PC-3 (cell line): ENCODE measurements at regions not wholly inside any gene's neighbourhood (a gene's known extent, or its start where the extent isn't known, plus 50 kb on each side); places are given as distances from the start of the nearest gene placed in this dataset.

Experiments
- ATAC-seq: fragments of 200-7000 bp; cut with Tn5 transposase; 2 replicates; pipeline ENCODE4 v1.9.1; 2020; ENCODE audit warnings: mild to moderate bottlenecking, moderate library complexity
- BruUV-seq: library from RNA; stranded (reverse); fragments of 400-500 nt; replicated peaks from 2 replicates; lab custom pipeline; 2021; lab: Mats Ljungman, UMichigan
- CTCF ChIA-PET: fragments of 300-600 bp; sonication (Branson Sonifier 250); formaldehyde crosslinking; loops from one replicate; lab custom pipeline; 2022; ENCODE audit warnings: antibody characterized with exemption; lab: Charles Lee
- POLR2A ChIA-PET: fragments of 300-600 bp; sonication (Branson Sonifier 250); formaldehyde crosslinking; loops from one replicate; lab custom pipeline; 2022; ENCODE audit warnings: antibody characterized with exemption; ENCODE audit not compliant: unreplicated experiment; lab: Charles Lee
- DNase-seq: peaks from one replicate; pipeline ENCODE4 v3.0.0-alpha.2; 2015
- H2AFZ ChIP-seq: fragments of 300-600 bp; sonication (generic); 2 replicates; pipeline ENCODE4 v1.6.0; 2016; ENCODE audit warnings: antibody characterized with exemption, low read length
- H3F3A ChIP-seq: fragments of 300-600 bp; sonication (generic); one replicate; pipeline ENCODE4 v1.6.0; 2017; ENCODE audit warnings: antibody characterized with exemption, low read length, control low read depth, mild to moderate bottlenecking; ENCODE audit not compliant: unreplicated experiment
- H3K27ac ChIP-seq: fragments of 300-600 bp; sonication (generic); 2 replicates; pipeline ENCODE4 v1.5.1; 2016; ENCODE audit warnings: mild to moderate bottlenecking, low read length
- H3K27me3 ChIP-seq: fragments of 300-600 bp; sonication (generic); 2 replicates; pipeline ENCODE4 v1.6.1; 2016; ENCODE audit warnings: low read length, mixed read lengths
- H3K36me3 ChIP-seq: fragments of 300-600 bp; sonication (generic); 2 replicates; pipeline ENCODE4 v1.6.1; 2016; ENCODE audit warnings: low read depth, mixed run types, low read length, mixed read lengths
- H3K4me1 ChIP-seq: fragments of 300-600 bp; sonication (generic); 2 replicates; pipeline ENCODE4 v1.5.1; 2016; ENCODE audit warnings: low read length; ENCODE audit not compliant: insufficient read depth
- H3K4me2 ChIP-seq: fragments of 300-600 bp; sonication (generic); 2 replicates; pipeline ENCODE4 v1.6.0; 2016; ENCODE audit warnings: low read length
- H3K4me3 ChIP-seq: fragments of 300-600 bp; sonication (generic); 2 replicates; pipeline ENCODE4 v1.5.1; 2016; ENCODE audit warnings: mild to moderate bottlenecking, low read length, mixed read lengths
- H3K79me2 ChIP-seq: fragments of 300-600 bp; sonication (generic); 2 replicates; pipeline ENCODE4 v1.6.1; 2017; ENCODE audit warnings: low read length, mixed read lengths
- H3K9ac ChIP-seq: fragments of 300-600 bp; sonication (generic); 2 replicates; pipeline ENCODE4 v1.6.0; 2016; ENCODE audit warnings: mild to moderate bottlenecking, low read length
- H3K9me2 ChIP-seq: fragments of 300-600 bp; sonication (generic); replicated peaks from 2 replicates; pipeline ENCODE4 v1.6.1; 2016; ENCODE audit warnings: mixed run types, low read length, mixed read lengths
- H3K9me3 ChIP-seq: fragments of 300-600 bp; sonication (generic); 2 replicates; pipeline ENCODE4 v1.6.1; 2016; ENCODE audit warnings: low read length, mixed read lengths
- H4K20me1 ChIP-seq: fragments of 300-600 bp; sonication (generic); 2 replicates; pipeline ENCODE4 v1.6.1; 2016; ENCODE audit warnings: low read length, mixed read lengths
- EZH2 ChIP-seq: fragments of 300-600 bp; sonication (generic); IDR thresholded peaks from one replicate; pipeline ENCODE4 v1.6.1; 2017; ENCODE audit warnings: antibody characterized with exemption, mild to moderate bottlenecking, low read length; ENCODE audit not compliant: unreplicated experiment
- EZH2phosphoT487 ChIP-seq: fragments of 300-600 bp; sonication (generic); IDR thresholded peaks from 2 replicates; pipeline ENCODE4 v1.6.1; 2018; ENCODE audit warnings: mild to moderate bottlenecking, antibody characterized with exemption, low read length, borderline replicate concordance
- intact Hi-C: fragments of 100-400 bp; cut with micrococcal nuclease; formaldehyde crosslinking; loops from 2 replicates; pipeline ENCODE4 v1.9.0; 2023
- TF ChIP-seq, protein P1 (sequence below): fragments of 300-600 bp; sonication (generic); conservative IDR thresholded peaks from 2 replicates; pipeline ENCODE4 v1.5.1; 2017; ENCODE audit warnings: antibody characterized with exemption, low read depth, mild to moderate bottlenecking, low read length

DNA sequence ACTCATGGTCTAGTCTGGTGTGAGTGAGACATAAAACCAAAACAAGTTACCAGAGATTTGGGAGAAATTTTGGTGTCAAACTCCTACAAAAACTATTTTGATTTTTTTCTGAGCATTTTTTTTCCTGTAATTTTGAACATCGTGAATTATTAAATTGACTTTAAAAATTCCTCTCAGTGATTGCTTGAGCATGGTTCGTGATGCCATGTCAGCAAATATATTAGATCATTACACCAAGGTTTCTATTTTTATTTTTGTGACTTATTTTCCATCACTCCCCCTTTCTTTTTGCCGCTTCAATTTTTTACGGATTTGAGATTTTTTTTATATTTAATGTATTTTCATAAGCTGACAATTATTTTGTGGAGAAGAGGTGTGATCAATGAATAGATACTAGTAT is 613.9 kb upstream of the LRATD1 start:
- no peaks in the 10 kb centered on the region for H3K79me2 ChIP-seq
- 0 out of 2 replicates have a peak, but pooled peaks cover 3% of the 10 kb centered on the region for H3K27me3 ChIP-seq
- intact Hi-C loops: no loop called here
- TF ChIP-seq, protein P1, sequence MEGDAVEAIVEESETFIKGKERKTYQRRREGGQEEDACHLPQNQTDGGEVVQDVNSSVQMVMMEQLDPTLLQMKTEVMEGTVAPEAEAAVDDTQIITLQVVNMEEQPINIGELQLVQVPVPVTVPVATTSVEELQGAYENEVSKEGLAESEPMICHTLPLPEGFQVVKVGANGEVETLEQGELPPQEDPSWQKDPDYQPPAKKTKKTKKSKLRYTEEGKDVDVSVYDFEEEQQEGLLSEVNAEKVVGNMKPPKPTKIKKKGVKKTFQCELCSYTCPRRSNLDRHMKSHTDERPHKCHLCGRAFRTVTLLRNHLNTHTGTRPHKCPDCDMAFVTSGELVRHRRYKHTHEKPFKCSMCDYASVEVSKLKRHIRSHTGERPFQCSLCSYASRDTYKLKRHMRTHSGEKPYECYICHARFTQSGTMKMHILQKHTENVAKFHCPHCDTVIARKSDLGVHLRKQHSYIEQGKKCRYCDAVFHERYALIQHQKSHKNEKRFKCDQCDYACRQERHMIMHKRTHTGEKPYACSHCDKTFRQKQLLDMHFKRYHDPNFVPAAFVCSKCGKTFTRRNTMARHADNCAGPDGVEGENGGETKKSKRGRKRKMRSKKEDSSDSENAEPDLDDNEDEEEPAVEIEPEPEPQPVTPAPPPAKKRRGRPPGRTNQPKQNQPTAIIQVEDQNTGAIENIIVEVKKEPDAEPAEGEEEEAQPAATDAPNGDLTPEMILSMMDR: no peak
- no peak for TF ChIP-seq EZH2
- TF ChIP-seq EZH2phosphoT487: no peak
- DNase-seq: no peak
- POLR2A ChIA-PET: no interaction called here
- no peaks in the 10 kb centered on the region for H3K9me2 ChIP-seq
- H3K27ac ChIP-seq: no peak overlapping the region
- CTCF ChIA-PET: no interaction called here
- no TSS peak for BruUV-seq
- no peaks in the 10 kb centered on the region for H3K9me3 ChIP-seq
- ATAC-seq: no peak
- no peak overlapping the region for H2AFZ ChIP-seq
- no peaks in the 10 kb centered on the region for H4K20me1 ChIP-seq
- H3K9ac ChIP-seq: no peak overlapping the region
- H3K4me2 ChIP-seq: no peak overlapping the region
- H3K4me3 ChIP-seq: no peak overlapping the region
- no peaks in the 10 kb centered on the region; the same call in 1 of the 2 replicates for H3K4me1 ChIP-seq
- no peaks in the 10 kb centered on the region for H3K36me3 ChIP-seq
- H3F3A ChIP-seq: no peaks in the 10 kb centered on the region

DNA sequence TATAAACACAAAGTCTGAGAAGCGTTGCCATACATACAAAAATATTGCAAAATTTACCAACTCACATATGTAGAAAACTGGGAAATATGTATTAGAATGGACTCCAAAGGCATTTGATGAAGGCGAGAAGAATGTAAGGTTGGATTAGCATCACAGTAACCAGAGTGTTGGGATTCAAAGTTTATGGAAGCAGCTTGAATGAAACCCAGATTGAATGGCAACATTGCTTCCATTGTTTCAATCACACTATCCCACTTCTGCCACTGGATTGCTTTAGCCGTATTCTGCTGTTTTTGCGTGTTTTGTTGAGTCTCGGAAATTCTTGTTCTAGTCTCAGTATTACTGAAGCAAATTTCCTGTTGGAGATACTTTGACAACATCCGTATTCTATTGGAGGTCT is 609.0 kb upstream of the LRATD1 start:
- Histone ChIP-seq H3K27me3 (no peaks in the 10 kb centered on the region), H3K4me2 (no peak overlapping the region), H3K4me1 (no peaks in the 10 kb centered on the region), H4K20me1 (no peaks in the 10 kb centered on the region), H3K9ac (no peak overlapping the region), H3K36me3 (no peaks in the 10 kb centered on the region), H2AFZ (no peak overlapping the region), H3K9me3 (no peaks in the 10 kb centered on the region), H3F3A (no peaks in the 10 kb centered on the region), H3K9me2 (no peaks in the 10 kb centered on the region), H3K79me2 (no peaks in the 10 kb centered on the region), H3K27ac (no peak overlapping the region), H3K4me3 (no peak overlapping the region)
- no peak for DNase-seq
- intact Hi-C loops: no loop called here
- POLR2A ChIA-PET: no interaction called here
- ATAC-seq: no peak
- CTCF ChIA-PET: no interaction called here
- no peak for TF ChIP-seq EZH2
- TF ChIP-seq, protein P1: no peak
- TF ChIP-seq EZH2phosphoT487: no peak
- BruUV-seq: no TSS peak

DNA sequence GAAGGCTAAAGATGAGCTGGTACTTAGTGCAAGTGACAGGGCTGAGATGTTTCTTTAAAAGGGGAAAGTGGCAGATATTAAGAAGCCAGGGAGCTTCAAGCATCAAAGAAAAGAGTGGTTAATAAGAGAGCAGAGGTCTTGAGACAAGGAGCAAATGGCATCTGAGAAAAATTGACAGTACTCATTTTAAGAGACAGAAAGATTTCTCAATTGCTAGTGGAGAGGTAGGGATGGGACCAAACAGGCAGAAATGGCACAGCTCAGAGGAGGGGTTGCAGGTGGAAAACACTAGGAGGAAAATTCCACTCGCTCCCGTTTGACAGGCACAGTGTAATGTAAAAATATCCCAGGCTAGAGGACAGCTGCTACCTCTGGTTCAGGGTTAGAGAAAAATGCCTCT is 593.4 kb upstream of the LRATD1 start:
- H3K4me2 ChIP-seq: no peak overlapping the region
- no TSS peak for BruUV-seq
- H3K79me2 ChIP-seq: no peaks in the 10 kb centered on the region
- no peaks in the 10 kb centered on the region for H4K20me1 ChIP-seq
- POLR2A ChIA-PET: no interaction called here
- H3K4me3 ChIP-seq: no peak overlapping the region
- no peaks in the 10 kb centered on the region for H3K9me2 ChIP-seq
- no peak overlapping the region for H3K27ac ChIP-seq
- no peak for TF ChIP-seq EZH2
- TF ChIP-seq EZH2phosphoT487: no peak
- TF ChIP-seq, protein P1: no peak
- ATAC-seq (no peak), DNase-seq (no peak)
- no peaks in the 10 kb centered on the region for H3K9me3 ChIP-seq
- CTCF ChIA-PET: no interaction called here
- H3K27me3 ChIP-seq: peaks cover 3% of the 10 kb centered on the region; the same call in 1 of the 2 replicates
- H3F3A ChIP-seq: no peaks in the 10 kb centered on the region
- intact Hi-C loops: no loop called here
- H3K4me1 ChIP-seq: no peaks in the 10 kb centered on the region
- H3K9ac ChIP-seq: no peak overlapping the region
- no peaks in the 10 kb centered on the region for H3K36me3 ChIP-seq
- H2AFZ ChIP-seq: no peak overlapping the region
